ENCODE measurements at regions not wholly inside any gene's neighbourhood (a gene's known extent, or its start where the extent isn't known, plus 50 kb on each side); places are given as distances from the start of the nearest gene placed in this dataset.

DNA sequence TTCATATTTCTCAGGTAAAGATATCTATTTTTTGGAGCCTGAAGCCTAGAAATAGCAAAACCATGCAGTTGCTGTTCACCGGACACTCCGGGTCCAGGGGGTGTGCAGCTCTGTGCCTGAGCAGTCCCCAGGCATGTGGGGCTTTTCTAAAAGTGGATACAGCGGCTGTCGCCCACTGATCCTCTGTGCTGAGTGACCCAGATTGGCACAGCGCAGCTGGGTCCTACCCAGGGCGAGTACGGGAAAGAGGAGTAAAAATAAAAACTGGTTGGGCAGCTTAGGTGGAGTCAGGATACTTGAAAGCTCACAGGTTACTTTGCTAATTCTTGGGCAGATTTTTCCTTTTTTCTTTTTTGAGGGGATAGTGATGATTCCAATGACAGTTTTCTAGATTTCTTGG, 118.8 kb downstream of the UCHL1 start:
- TF ChIP-seq EGR1 (IDR thresholded peaks at IDR 0.05) (0 out of 2 replicates have a peak, but pooled peaks have one; percentile 26), RAD21 (IDR thresholded peaks at IDR 0.05; ENCODE audit: low read depth) (no peak), NFIC (IDR thresholded peaks at IDR 0.05) (no peak)

GRCh38 chr4:41377196-41377595, 120.5 kb downstream of the UCHL1 start:
- no peak for TF ChIP-seq ZBTB7A (IDR thresholded peaks at IDR 0.05; ENCODE audit: low read depth)
- TF ChIP-seq TAF1 (IDR thresholded peaks at IDR 0.05; ENCODE audit: low read depth), result no peak
- no peak for TF ChIP-seq YY1 (IDR thresholded peaks at IDR 0.05; ENCODE audit: low read depth)
- TF ChIP-seq MAX (IDR thresholded peaks at IDR 0.05), result no peak
- no peak for TF ChIP-seq TCF12 (IDR thresholded peaks at IDR 0.05; ENCODE audit: low read depth)
- no peak for TF ChIP-seq TEAD4 (IDR thresholded peaks at IDR 0.05)
- TF ChIP-seq EGR1 (IDR thresholded peaks at IDR 0.05), result no peak
- no peak for TF ChIP-seq RAD21 (IDR thresholded peaks at IDR 0.05; ENCODE audit: low read depth)
- TF ChIP-seq CEBPB (IDR thresholded peaks at IDR 0.05), result no peak

DNA sequence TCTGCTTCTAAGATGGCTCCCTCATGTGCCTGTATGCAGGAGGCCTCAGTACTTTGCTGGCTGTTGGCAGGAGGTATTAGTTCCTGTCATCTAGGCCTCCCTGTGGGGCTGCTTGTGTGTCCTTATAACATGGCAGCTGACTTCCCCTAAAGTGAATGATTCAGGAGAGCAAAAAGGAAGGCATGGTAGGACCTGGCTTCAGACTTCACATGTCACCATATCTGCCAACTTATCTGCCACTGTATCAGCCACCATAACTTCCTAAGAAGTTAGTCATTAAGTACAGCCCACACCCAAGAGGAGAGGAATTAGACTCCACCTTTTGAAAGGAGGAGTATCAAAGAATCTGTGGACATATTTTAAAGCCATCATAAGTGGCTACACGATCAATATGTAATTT, 122.5 kb downstream of the UCHL1 start:
- TF ChIP-seq TAF1 (IDR thresholded peaks at IDR 0.05; ENCODE audit: low read depth) (no peak), CEBPB (IDR thresholded peaks at IDR 0.05) (no peak), EP300 (IDR thresholded peaks at IDR 0.05; ENCODE audit: borderline replicate concordance) (no peak), FOXM1 (IDR thresholded peaks at IDR 0.05; ENCODE audit: borderline replicate concordance, low read depth) (no peak), TEAD4 (IDR thresholded peaks at IDR 0.05) (no peak), EGR1 (IDR thresholded peaks at IDR 0.05) (no peak), NFIC (IDR thresholded peaks at IDR 0.05) (no peak), YY1 (IDR thresholded peaks at IDR 0.05; ENCODE audit: low read depth) (no peak), CREB1 (IDR thresholded peaks at IDR 0.05; ENCODE audit: low read depth) (no peak), RAD21 (IDR thresholded peaks at IDR 0.05; ENCODE audit: low read depth) (no peak), MAX (IDR thresholded peaks at IDR 0.05) (no peak), TCF12 (IDR thresholded peaks at IDR 0.05; ENCODE audit: low read depth) (no peak), ZBTB7A (IDR thresholded peaks at IDR 0.05; ENCODE audit: low read depth) (no peak)
- TF ChIP-seq, protein P1, sequence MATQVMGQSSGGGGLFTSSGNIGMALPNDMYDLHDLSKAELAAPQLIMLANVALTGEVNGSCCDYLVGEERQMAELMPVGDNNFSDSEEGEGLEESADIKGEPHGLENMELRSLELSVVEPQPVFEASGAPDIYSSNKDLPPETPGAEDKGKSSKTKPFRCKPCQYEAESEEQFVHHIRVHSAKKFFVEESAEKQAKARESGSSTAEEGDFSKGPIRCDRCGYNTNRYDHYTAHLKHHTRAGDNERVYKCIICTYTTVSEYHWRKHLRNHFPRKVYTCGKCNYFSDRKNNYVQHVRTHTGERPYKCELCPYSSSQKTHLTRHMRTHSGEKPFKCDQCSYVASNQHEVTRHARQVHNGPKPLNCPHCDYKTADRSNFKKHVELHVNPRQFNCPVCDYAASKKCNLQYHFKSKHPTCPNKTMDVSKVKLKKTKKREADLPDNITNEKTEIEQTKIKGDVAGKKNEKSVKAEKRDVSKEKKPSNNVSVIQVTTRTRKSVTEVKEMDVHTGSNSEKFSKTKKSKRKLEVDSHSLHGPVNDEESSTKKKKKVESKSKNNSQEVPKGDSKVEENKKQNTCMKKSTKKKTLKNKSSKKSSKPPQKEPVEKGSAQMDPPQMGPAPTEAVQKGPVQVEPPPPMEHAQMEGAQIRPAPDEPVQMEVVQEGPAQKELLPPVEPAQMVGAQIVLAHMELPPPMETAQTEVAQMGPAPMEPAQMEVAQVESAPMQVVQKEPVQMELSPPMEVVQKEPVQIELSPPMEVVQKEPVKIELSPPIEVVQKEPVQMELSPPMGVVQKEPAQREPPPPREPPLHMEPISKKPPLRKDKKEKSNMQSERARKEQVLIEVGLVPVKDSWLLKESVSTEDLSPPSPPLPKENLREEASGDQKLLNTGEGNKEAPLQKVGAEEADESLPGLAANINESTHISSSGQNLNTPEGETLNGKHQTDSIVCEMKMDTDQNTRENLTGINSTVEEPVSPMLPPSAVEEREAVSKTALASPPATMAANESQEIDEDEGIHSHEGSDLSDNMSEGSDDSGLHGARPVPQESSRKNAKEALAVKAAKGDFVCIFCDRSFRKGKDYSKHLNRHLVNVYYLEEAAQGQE (IDR thresholded peaks at IDR 0.05; ENCODE audit: low read depth), result no peak
- TF ChIP-seq, protein P2, sequence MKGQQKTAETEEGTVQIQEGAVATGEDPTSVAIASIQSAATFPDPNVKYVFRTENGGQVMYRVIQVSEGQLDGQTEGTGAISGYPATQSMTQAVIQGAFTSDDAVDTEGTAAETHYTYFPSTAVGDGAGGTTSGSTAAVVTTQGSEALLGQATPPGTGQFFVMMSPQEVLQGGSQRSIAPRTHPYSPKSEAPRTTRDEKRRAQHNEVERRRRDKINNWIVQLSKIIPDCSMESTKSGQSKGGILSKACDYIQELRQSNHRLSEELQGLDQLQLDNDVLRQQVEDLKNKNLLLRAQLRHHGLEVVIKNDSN (IDR thresholded peaks at IDR 0.05), result no peak

- TF ChIP-seq RAD21 (IDR thresholded peaks at IDR 0.05; ENCODE audit: low read depth), result no peak
- TF ChIP-seq FOXM1 (IDR thresholded peaks at IDR 0.05; ENCODE audit: borderline replicate concordance, low read depth), result no peak
- no peak for TF ChIP-seq CREB1 (IDR thresholded peaks at IDR 0.05; ENCODE audit: low read depth)
- no peak for TF ChIP-seq EP300 (IDR thresholded peaks at IDR 0.05; ENCODE audit: borderline replicate concordance)
- TF ChIP-seq NFIC (IDR thresholded peaks at IDR 0.05), result no peak
- TF ChIP-seq TCF12 (IDR thresholded peaks at IDR 0.05; ENCODE audit: low read depth), result no peak
- TF ChIP-seq, protein P2 (IDR thresholded peaks at IDR 0.05), result no peak
- TF ChIP-seq EGR1 (IDR thresholded peaks at IDR 0.05), result no peak
These were observed 123.9 kb downstream of the UCHL1 start for GRCh38 chr4:41380511-41381157.

- no peak for TF ChIP-seq ZBTB7A (IDR thresholded peaks at IDR 0.05; ENCODE audit: low read depth)
- no peak for TF ChIP-seq EGR1 (IDR thresholded peaks at IDR 0.05)
- TF ChIP-seq TAF1 (IDR thresholded peaks at IDR 0.05; ENCODE audit: low read depth), result no peak
- no peak for TF ChIP-seq FOXM1 (IDR thresholded peaks at IDR 0.05; ENCODE audit: borderline replicate concordance, low read depth)
- TF ChIP-seq TCF12 (IDR thresholded peaks at IDR 0.05; ENCODE audit: low read depth), result no peak
- no peak for TF ChIP-seq CEBPB (IDR thresholded peaks at IDR 0.05)
- TF ChIP-seq TEAD4 (IDR thresholded peaks at IDR 0.05), result no peak
- TF ChIP-seq YY1 (IDR thresholded peaks at IDR 0.05; ENCODE audit: low read depth), result no peak
- no peak for TF ChIP-seq EP300 (IDR thresholded peaks at IDR 0.05; ENCODE audit: borderline replicate concordance)
- no peak for TF ChIP-seq NFIC (IDR thresholded peaks at IDR 0.05)
These were observed 124.7 kb downstream of the UCHL1 start for GRCh38 chr4:41381384-41381783.

DNA sequence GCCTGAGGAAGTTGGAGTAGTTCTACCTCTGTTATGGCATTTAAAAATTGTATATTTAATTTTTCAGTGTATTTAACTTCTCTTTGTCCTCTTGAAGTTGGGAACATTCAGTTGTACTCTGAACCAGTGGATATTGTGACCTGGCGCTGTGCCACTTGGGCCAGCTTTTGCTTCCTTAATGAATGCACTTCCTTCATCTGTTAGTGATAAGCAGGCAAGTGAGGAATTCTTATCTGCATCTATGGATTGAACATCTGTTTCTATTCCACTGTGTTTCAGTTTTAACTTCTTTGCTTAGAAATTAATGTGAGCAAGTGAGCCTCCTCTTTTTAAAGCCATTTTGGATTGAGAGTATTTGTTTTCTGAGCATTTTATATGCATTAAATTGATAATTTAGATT, 128.3 kb downstream of the UCHL1 start:
- no peak for TF ChIP-seq RAD21 (IDR thresholded peaks at IDR 0.05; ENCODE audit: low read depth)
- no peak for TF ChIP-seq MAX (IDR thresholded peaks at IDR 0.05)
- TF ChIP-seq TEAD4 (IDR thresholded peaks at IDR 0.05), result no peak
- TF ChIP-seq EGR1 (IDR thresholded peaks at IDR 0.05), result no peak
- no peak for TF ChIP-seq ZBTB7A (IDR thresholded peaks at IDR 0.05; ENCODE audit: low read depth)
- no peak for TF ChIP-seq TCF12 (IDR thresholded peaks at IDR 0.05; ENCODE audit: low read depth)
- TF ChIP-seq CREB1 (IDR thresholded peaks at IDR 0.05; ENCODE audit: low read depth), result no peak
- TF ChIP-seq TAF1 (IDR thresholded peaks at IDR 0.05; ENCODE audit: low read depth), result no peak
- TF ChIP-seq, protein P1 (IDR thresholded peaks at IDR 0.05; ENCODE audit: low read depth), result no peak
- no peak for TF ChIP-seq YY1 (IDR thresholded peaks at IDR 0.05; ENCODE audit: low read depth)
- no peak for TF ChIP-seq CEBPB (IDR thresholded peaks at IDR 0.05)
- no peak for TF ChIP-seq NFIC (IDR thresholded peaks at IDR 0.05)
- TF ChIP-seq EP300 (IDR thresholded peaks at IDR 0.05; ENCODE audit: borderline replicate concordance), result no peak
- no peak for TF ChIP-seq FOXM1 (IDR thresholded peaks at IDR 0.05; ENCODE audit: borderline replicate concordance, low read depth)
- TF ChIP-seq, protein P2 (IDR thresholded peaks at IDR 0.05), result no peak
